A204.1 (cell line): ENCODE measurements at regions not wholly inside any gene's neighbourhood (a gene's known extent, or its start where the extent isn't known, plus 50 kb on each side); places are given as distances from the start of the nearest gene placed in this dataset.

ENCODE experiments used
- FAIRE-seq: peaks from 2 replicates; lab custom pipeline; 2012; peaks lifted over from hg19 to GRCh38; lab: Jason Lieb, UNC

- FAIRE-seq = no peak
Observed at GRCh38 chr6:137434640-137435039, 59.6 kb downstream of the OLIG3 start.

GRCh38 chr6:137432054-137432611 is 62.1 kb downstream of the OLIG3 start:
- no peak for FAIRE-seq

- no peak for FAIRE-seq
Observed at GRCh38 chr6:137430954-137431353, 63.2 kb downstream of the OLIG3 start.

- no peak for FAIRE-seq
Observed at GRCh38 chr6:137427656-137428290, 66.4 kb downstream of the OLIG3 start.

GRCh38 chr6:137426007-137426689 is 68.0 kb downstream of the OLIG3 start:
- no peak for FAIRE-seq

GRCh38 chr6:137424251-137424650 is 69.9 kb downstream of the OLIG3 start:
- FAIRE-seq = no peak

- no peak for FAIRE-seq
Observed at GRCh38 chr6:137423451-137424168, 70.6 kb downstream of the OLIG3 start.

- FAIRE-seq = no peak
Observed at GRCh38 chr6:137417396-137417795, 76.8 kb downstream of the OLIG3 start.

GRCh38 chr6:137416376-137417109 is 77.7 kb downstream of the OLIG3 start:
- no peak for FAIRE-seq

GRCh38 chr6:137415834-137416190 is 78.4 kb downstream of the OLIG3 start:
- no peak for FAIRE-seq

- FAIRE-seq = no peak
Observed at GRCh38 chr6:137415127-137415833, 78.9 kb downstream of the OLIG3 start.

GRCh38 chr6:137414599-137414998 is 79.6 kb downstream of the OLIG3 start:
- no peak for FAIRE-seq

- FAIRE-seq = no peak
Observed at GRCh38 chr6:137413482-137413881, 80.7 kb downstream of the OLIG3 start.

- no peak for FAIRE-seq
Observed at GRCh38 chr6:137412562-137412961, 81.6 kb downstream of the OLIG3 start.

GRCh38 chr6:137409266-137409777 is 84.9 kb downstream of the OLIG3 start:
- no peak for FAIRE-seq

- FAIRE-seq = no peak
Observed at GRCh38 chr6:137407816-137408215, 86.4 kb downstream of the OLIG3 start.

- FAIRE-seq = no peak
Observed at GRCh38 chr6:137405806-137406205, 88.4 kb downstream of the OLIG3 start.

- no peak for FAIRE-seq
Observed at GRCh38 chr6:137403855-137404254, 90.3 kb downstream of the OLIG3 start.

GRCh38 chr6:137403443-137403842 is 90.8 kb downstream of the OLIG3 start:
- FAIRE-seq = no peak

GRCh38 chr6:137402143-137402680 is 92.0 kb downstream of the OLIG3 start:
- no peak for FAIRE-seq

GRCh38 chr6:137401088-137401487 is 93.1 kb downstream of the OLIG3 start:
- no peak for FAIRE-seq
